ENCODE measurements at regions not wholly inside any gene's neighbourhood (a gene's known extent, or its start where the extent isn't known, plus 50 kb on each side); places are given as distances from the start of the nearest gene placed in this dataset.

DNA sequence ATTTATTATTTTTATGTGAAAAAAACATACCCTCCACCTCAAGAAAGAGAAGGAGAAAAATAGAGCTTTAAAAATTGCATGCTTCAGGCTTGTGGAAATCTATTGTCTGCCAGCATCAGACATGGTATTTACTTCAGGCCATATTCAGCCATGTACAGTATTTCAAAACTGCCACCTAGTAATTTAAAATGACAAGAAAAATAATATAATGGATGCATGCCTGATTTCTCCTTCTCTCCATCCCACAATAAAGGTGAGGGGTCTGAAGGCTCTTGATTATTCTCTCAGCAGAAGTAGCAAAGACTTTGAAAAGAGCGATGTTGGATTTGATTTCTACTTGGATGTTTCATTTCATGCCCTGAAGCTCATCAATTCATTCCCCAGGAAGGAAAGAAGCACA lies 250.7 kb downstream of the TBC1D4 start:
- H3K36me3 ChIP-seq (ENCODE audit: insufficient read depth) = no peaks in the 10 kb centered on the region
- no peaks in the 10 kb centered on the region for H4K20me1 ChIP-seq (ENCODE audit: insufficient read depth)
- H3K4me1 ChIP-seq (ENCODE audit: low read depth, poor library complexity, severe bottlenecking) = peaks cover 9% of the 10 kb centered on the region
- H3K79me2 ChIP-seq (ENCODE audit: insufficient read depth, low read depth) = no peaks in the 10 kb centered on the region
- no peaks in the 10 kb centered on the region for H3K27me3 ChIP-seq (ENCODE audit: insufficient read depth, low read depth)
- no peak overlapping the region for H3K9ac ChIP-seq
- H3K4me3 ChIP-seq (IDR thresholded peaks at IDR 0.05; ENCODE audit: insufficient read depth, low read depth, low read length) = no peak overlapping the region
- no peak overlapping the region for H3K4me2 ChIP-seq
- no peak overlapping the region for H3K27ac ChIP-seq
- H2AFZ ChIP-seq (ENCODE audit: low read depth) = no peak overlapping the region
- TF ChIP-seq, protein P1, sequence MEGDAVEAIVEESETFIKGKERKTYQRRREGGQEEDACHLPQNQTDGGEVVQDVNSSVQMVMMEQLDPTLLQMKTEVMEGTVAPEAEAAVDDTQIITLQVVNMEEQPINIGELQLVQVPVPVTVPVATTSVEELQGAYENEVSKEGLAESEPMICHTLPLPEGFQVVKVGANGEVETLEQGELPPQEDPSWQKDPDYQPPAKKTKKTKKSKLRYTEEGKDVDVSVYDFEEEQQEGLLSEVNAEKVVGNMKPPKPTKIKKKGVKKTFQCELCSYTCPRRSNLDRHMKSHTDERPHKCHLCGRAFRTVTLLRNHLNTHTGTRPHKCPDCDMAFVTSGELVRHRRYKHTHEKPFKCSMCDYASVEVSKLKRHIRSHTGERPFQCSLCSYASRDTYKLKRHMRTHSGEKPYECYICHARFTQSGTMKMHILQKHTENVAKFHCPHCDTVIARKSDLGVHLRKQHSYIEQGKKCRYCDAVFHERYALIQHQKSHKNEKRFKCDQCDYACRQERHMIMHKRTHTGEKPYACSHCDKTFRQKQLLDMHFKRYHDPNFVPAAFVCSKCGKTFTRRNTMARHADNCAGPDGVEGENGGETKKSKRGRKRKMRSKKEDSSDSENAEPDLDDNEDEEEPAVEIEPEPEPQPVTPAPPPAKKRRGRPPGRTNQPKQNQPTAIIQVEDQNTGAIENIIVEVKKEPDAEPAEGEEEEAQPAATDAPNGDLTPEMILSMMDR (conservative IDR thresholded peaks at IDR 0.05; ENCODE audit: low read depth, low read length) = no peak

DNA sequence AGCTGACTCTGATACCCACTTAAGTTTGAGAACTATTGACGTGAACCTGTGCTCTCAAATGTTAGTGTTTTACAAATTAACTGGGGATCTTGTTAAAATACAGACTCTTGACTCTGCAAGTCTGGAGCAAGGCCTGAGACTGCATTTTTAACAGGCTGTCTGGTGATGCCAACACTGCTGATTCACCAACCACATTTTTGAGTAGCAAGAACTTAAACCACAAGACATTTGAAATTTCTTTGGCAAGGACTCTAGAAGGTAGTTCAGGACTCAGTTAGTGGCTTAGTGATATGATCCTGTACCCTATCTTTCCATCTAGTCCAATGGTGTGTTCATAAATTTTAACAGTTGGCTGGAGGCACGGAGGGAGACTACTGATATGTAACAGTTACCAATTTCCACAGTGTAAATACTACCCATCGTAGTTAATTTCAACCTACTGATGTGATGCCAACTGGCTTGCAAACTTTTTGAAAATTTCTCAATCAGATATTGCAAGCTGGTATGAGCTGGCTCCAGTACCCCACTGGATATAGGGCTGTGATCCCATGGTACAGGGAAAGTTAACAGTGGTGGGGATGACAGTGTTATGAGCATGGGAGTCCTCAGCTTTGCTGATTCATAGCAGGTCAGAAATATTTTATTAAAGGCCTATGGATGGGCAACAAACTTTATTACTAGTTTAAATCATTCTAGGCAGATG lies 255.1 kb downstream of the TBC1D4 start:
- no peaks in the 10 kb centered on the region for H4K20me1 ChIP-seq (ENCODE audit: insufficient read depth)
- no peak overlapping the region for H3K9ac ChIP-seq
- no peak overlapping the region for H3K4me2 ChIP-seq
- no peak overlapping the region for H3K27ac ChIP-seq
- H3K4me1 ChIP-seq (ENCODE audit: low read depth, poor library complexity, severe bottlenecking) = peaks cover 10% of the 10 kb centered on the region
- H3K27me3 ChIP-seq (ENCODE audit: insufficient read depth, low read depth) = no peaks in the 10 kb centered on the region
- no peaks in the 10 kb centered on the region for H3K79me2 ChIP-seq (ENCODE audit: insufficient read depth, low read depth)
- no peak overlapping the region for H3K4me3 ChIP-seq (IDR thresholded peaks at IDR 0.05; ENCODE audit: insufficient read depth, low read depth, low read length)
- H2AFZ ChIP-seq (ENCODE audit: low read depth) = no peak overlapping the region; the same call in 1 of the 2 replicates
- H3K36me3 ChIP-seq (ENCODE audit: insufficient read depth) = no peaks in the 10 kb centered on the region
- TF ChIP-seq, protein P1 (conservative IDR thresholded peaks at IDR 0.05; ENCODE audit: low read depth, low read length) = no peak

DNA sequence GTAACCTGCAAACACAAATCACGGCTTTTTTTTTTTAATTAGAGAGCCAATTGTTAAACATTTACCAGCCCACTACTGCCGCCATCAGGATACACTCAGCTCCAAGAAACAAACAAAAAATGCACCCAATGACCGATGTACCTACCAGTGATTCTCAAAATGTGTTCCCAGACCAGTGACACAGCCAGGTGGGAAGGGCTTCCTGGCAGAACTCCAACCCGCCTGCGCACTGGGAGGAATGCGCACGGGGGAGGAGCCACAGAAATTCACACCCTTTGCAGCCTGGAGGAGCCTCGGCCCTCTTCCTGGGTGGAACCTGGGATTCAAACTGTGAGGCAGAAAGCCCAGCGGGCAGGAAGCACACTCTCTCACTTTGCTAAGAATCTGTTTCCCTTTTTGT lies 255.9 kb downstream of the TBC1D4 start:
- Histone ChIP-seq H3K4me1 (ENCODE audit: low read depth, poor library complexity, severe bottlenecking) (peaks cover 10% of the 10 kb centered on the region), H3K79me2 (ENCODE audit: insufficient read depth, low read depth) (no peaks in the 10 kb centered on the region), H4K20me1 (ENCODE audit: insufficient read depth) (no peaks in the 10 kb centered on the region), H3K4me2 (no peak overlapping the region), H3K27me3 (ENCODE audit: insufficient read depth, low read depth) (no peaks in the 10 kb centered on the region), H3K36me3 (ENCODE audit: insufficient read depth) (no peaks in the 10 kb centered on the region), H2AFZ (ENCODE audit: low read depth) (no peak overlapping the region), H3K9ac (no peak overlapping the region), H3K4me3 (IDR thresholded peaks at IDR 0.05; ENCODE audit: insufficient read depth, low read depth, low read length) (no peak overlapping the region), H3K27ac (no peak overlapping the region)
- TF ChIP-seq, protein P1 (conservative IDR thresholded peaks at IDR 0.05; ENCODE audit: low read depth, low read length) = no peak

DNA sequence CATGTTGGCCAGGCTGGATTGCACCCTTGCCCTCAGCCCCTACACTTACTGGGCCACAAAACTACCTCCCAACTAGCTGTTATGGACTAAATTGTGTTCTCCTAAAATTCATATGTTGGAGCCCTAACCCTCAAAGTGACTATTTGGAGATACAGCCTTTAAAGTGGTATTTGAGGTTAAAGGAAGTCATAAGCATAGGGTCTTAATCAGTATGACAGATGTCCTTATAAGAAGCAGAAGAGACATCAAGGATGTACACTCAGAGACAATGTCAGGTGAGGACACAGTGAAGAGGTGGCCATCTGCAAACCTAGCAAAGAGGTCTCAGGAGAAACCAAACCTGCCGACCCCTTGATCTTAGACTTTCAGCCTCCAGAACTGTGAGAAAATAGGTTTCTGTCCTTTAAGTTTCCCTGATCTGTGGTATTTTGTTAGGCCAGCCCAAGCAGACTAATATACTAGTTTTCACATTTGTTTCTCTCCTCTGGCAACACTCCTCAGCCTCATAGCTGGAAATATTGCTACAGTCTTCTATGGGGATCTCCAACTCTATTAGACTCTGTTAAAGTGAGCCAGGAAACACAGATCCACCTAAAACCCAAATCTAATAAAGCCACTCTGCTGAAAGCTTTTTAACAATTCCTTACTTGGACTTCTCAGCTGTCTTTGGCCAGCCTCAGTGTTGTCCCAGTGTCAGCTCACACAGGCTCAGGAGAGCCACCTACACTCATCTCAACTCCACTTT lies 256.5 kb downstream of the TBC1D4 start:
- no peak overlapping the region for H3K4me2 ChIP-seq

More for the DNA sequence above, 256.5 kb downstream of the TBC1D4 start:
- no peaks in the 10 kb centered on the region for H3K79me2 ChIP-seq (ENCODE audit: insufficient read depth, low read depth)
- no peak overlapping the region for H3K4me3 ChIP-seq (IDR thresholded peaks at IDR 0.05; ENCODE audit: insufficient read depth, low read depth, low read length)
- no peak overlapping the region for H3K9ac ChIP-seq
- H3K27ac ChIP-seq = no peak overlapping the region
- no peaks in the 10 kb centered on the region for H3K36me3 ChIP-seq (ENCODE audit: insufficient read depth)
- TF ChIP-seq, protein P1 (conservative IDR thresholded peaks at IDR 0.05; ENCODE audit: low read depth, low read length) = no peak
- no peaks in the 10 kb centered on the region for H3K27me3 ChIP-seq (ENCODE audit: insufficient read depth, low read depth)
- no peak overlapping the region for H2AFZ ChIP-seq (ENCODE audit: low read depth)
- H4K20me1 ChIP-seq (ENCODE audit: insufficient read depth) = no peaks in the 10 kb centered on the region
- peaks cover 10% of the 10 kb centered on the region for H3K4me1 ChIP-seq (ENCODE audit: low read depth, poor library complexity, severe bottlenecking)

Measured in KMS-11 (cell line).